Gastroesophageal sphincter (tissue), 4 donors: ENCODE measurements at regions not wholly inside any gene's neighbourhood (a gene's known extent, or its start where the extent isn't known, plus 50 kb on each side); places are given as distances from the start of the nearest gene placed in this dataset.

ENCODE experiments used
- ATAC-seq: fragments of 150-250 bp; one replicate; pipeline ENCODE4 v1.9.1; 2016; ENCODE audit warnings: mild to moderate bottlenecking, moderate library complexity
- H3K27ac ChIP-seq, 4 donors: fragments of 200-600 bp; sonication (generic) in 3 of 4; 1 replicate in 3 of 4; 2 replicates in 1 of 4; pipeline ENCODE4 v1.5.1; 2016 to 2019
- H3K27me3 ChIP-seq: fragments of 200-600 bp; sonication (generic); one replicate; pipeline ENCODE4 v1.5.1; 2019
- H3K36me3 ChIP-seq, 2 donors: fragments of 200-600 bp; sonication (generic); one replicate each; pipeline ENCODE4 v1.5.1; 2019; ENCODE audit warnings: control low read depth in 1 of 2
- H3K4me1 ChIP-seq, 3 donors: fragments of 200-600 bp; sonication (generic); 1 replicate in 2 of 3; 2 replicates in 1 of 3; pipeline ENCODE4 v1.5.1; 2016 to 2019; ENCODE audit warnings: control low read depth in 2 of 3
- H3K4me3 ChIP-seq, 2 donors: fragments of 200-600 bp; sonication (generic); one replicate each; pipeline ENCODE4 v1.5.1; 2019; ENCODE audit warnings: mild to moderate bottlenecking in 1 of 2, moderate library complexity in 1 of 2
- H3K9me3 ChIP-seq, 3 donors: fragments of 200-600 bp; sonication (generic); one replicate each; pipeline ENCODE4 v1.5.1; 2017 to 2019; ENCODE audit warnings: control low read depth in 2 of 3
- EP300 ChIP-seq: sonication (generic); formaldehyde crosslinking; IDR thresholded peaks from one replicate; pipeline ENCODE4 v1.6.1; 2017; ENCODE audit warnings: antibody characterized with exemption, mild to moderate bottlenecking
- POLR2A ChIP-seq, 2 donors: fragments of 450-650 bp; IDR thresholded peaks; one replicate each; pipeline ENCODE4 v1.6.1; 2017; ENCODE audit warnings: antibody characterized with exemption in 2 of 2, mild to moderate bottlenecking in 2 of 2, moderate library complexity in 1 of 2
- POLR2AphosphoS5 ChIP-seq: sonication (generic); formaldehyde crosslinking; IDR thresholded peaks from one replicate; pipeline ENCODE4 v1.6.1; 2017; ENCODE audit warnings: antibody characterized with exemption
- WGBS, 2 donors: methylation state at CpG; one replicate each; pipeline ENCODE4 v1.1.5; 2018; ENCODE audit warnings: low coverage in 1 of 2; 5-methylcytosine and 5-hydroxymethylcytosine counted together
- TF ChIP-seq, protein P1 (sequence below), 4 experiments: fragments of 200-600 bp in 2 of 4; fragments of 450-650 bp in 2 of 4; sonication (generic) in 1 of 4; IDR thresholded peaks; one replicate each; pipeline ENCODE4 v1.5.1; 2017 to 2019; ENCODE audit warnings: antibody characterized with exemption in 4 of 4, mild to moderate bottlenecking in 2 of 4, moderate library complexity in 2 of 4

- no peaks in the 10 kb centered on the region for H3K9me3 ChIP-seq
- no peaks in the 10 kb centered on the region for H3K36me3 ChIP-seq
- H3K4me3 ChIP-seq = no peak overlapping the region
- H3K27ac ChIP-seq = no peak overlapping the region
- no peak for ATAC-seq
- TF ChIP-seq, protein P1, sequence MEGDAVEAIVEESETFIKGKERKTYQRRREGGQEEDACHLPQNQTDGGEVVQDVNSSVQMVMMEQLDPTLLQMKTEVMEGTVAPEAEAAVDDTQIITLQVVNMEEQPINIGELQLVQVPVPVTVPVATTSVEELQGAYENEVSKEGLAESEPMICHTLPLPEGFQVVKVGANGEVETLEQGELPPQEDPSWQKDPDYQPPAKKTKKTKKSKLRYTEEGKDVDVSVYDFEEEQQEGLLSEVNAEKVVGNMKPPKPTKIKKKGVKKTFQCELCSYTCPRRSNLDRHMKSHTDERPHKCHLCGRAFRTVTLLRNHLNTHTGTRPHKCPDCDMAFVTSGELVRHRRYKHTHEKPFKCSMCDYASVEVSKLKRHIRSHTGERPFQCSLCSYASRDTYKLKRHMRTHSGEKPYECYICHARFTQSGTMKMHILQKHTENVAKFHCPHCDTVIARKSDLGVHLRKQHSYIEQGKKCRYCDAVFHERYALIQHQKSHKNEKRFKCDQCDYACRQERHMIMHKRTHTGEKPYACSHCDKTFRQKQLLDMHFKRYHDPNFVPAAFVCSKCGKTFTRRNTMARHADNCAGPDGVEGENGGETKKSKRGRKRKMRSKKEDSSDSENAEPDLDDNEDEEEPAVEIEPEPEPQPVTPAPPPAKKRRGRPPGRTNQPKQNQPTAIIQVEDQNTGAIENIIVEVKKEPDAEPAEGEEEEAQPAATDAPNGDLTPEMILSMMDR (IDR thresholded peaks at IDR 0.05) = no peak
- 100% methylated on average over 1 of the region's 1 CpG; no CpG with 5 or more reads in 1 of the 2 donors for WGBS, 2 donors
- no peaks in the 10 kb centered on the region for H3K4me1 ChIP-seq
- H3K27me3 ChIP-seq = no peaks in the 10 kb centered on the region
These were observed 443.0 kb downstream of the PCDH10 start for GRCh38 chr4:133592106-133592505.

- H3K4me1 ChIP-seq = no peaks in the 10 kb centered on the region
- no peak for ATAC-seq
- no peaks in the 10 kb centered on the region for H3K9me3 ChIP-seq
- 95 to 100% methylated on average over 2 of the region's 2 CpGs for WGBS, 2 donors
- no peaks in the 10 kb centered on the region for H3K27me3 ChIP-seq
- no peak overlapping the region for H3K4me3 ChIP-seq
- H3K36me3 ChIP-seq = no peaks in the 10 kb centered on the region
- H3K27ac ChIP-seq = no peak overlapping the region
- no peak for TF ChIP-seq POLR2A (IDR thresholded peaks at IDR 0.05)
- TF ChIP-seq POLR2AphosphoS5 = no peak
- TF ChIP-seq EP300 = no peak
- TF ChIP-seq, protein P1 (IDR thresholded peaks at IDR 0.05) = no peak
These were observed 439.2 kb downstream of the PCDH10 start for GRCh38 chr4:133588306-133588705.

GRCh38 chr4:133585323-133585722 lies 436.2 kb downstream of the PCDH10 start:
- ATAC-seq = no peak
- Histone ChIP-seq H3K4me3 (no peak overlapping the region), H3K9me3 (no peaks in the 10 kb centered on the region), H3K36me3 (no peaks in the 10 kb centered on the region), H3K27ac (no peak overlapping the region), H3K27me3 (no peaks in the 10 kb centered on the region), H3K4me1 (no peaks in the 10 kb centered on the region)
- WGBS, 2 donors = 90% methylated on average over 2 to 8 of the region's 8 CpGs
- TF ChIP-seq POLR2AphosphoS5 (no peak), EP300 (no peak), POLR2A (IDR thresholded peaks at IDR 0.05) (no peak)
- TF ChIP-seq, protein P1 (IDR thresholded peaks at IDR 0.05) = no peak

DNA sequence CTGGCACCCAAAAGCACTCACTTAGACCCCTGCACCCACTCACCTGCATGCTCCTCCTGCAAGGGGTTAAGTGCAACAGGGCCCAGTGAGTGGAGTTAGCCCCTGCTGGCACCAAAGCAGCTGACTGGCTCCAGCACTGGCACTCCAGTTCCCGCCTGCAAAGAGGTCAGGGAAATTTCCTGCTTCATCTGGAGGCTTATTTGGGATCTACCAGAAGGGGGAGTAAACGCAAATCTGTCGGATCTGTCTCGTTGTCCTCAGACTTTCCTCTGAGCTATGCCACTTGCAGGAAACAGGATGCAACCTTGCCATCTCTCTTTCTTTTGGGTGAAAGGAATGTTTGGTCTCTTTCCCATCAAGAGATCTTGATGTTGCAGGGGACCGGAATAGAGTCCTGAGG lies 435.6 kb downstream of the PCDH10 start:
- TF ChIP-seq POLR2AphosphoS5 = no peak
- no peak for TF ChIP-seq EP300
- TF ChIP-seq, protein P1 (IDR thresholded peaks at IDR 0.05) = no peak
- TF ChIP-seq POLR2A (IDR thresholded peaks at IDR 0.05) = no peak
- ATAC-seq = no peak
- Histone ChIP-seq H3K27me3 (no peaks in the 10 kb centered on the region), H3K9me3 (no peaks in the 10 kb centered on the region), H3K4me1 (no peaks in the 10 kb centered on the region), H3K4me3 (no peak overlapping the region), H3K27ac (no peak overlapping the region), H3K36me3 (no peaks in the 10 kb centered on the region)
- 100% methylated on average over 4 of the region's 5 CpGs; no CpG with 5 or more reads in 1 of the 2 donors for WGBS, 2 donors

GRCh38 chr4:133581996-133582619 lies 433.0 kb downstream of the PCDH10 start:
- H3K9me3 ChIP-seq = no peaks in the 10 kb centered on the region
- WGBS, 2 donors = 93 to 95% methylated on average over 2 of the region's 2 CpGs
- no peaks in the 10 kb centered on the region for H3K36me3 ChIP-seq
- H3K4me3 ChIP-seq = no peak overlapping the region
- no peaks in the 10 kb centered on the region for H3K4me1 ChIP-seq
- TF ChIP-seq POLR2A (IDR thresholded peaks at IDR 0.05) (no peak), POLR2AphosphoS5 (no peak)
- TF ChIP-seq, protein P1 (IDR thresholded peaks at IDR 0.05) = no peak
- no peaks in the 10 kb centered on the region for H3K27me3 ChIP-seq
- H3K27ac ChIP-seq = no peak overlapping the region
- no peak for ATAC-seq
